UCSD-AML1 (cell line): ENCODE measurements at regions not wholly inside any gene's neighbourhood (a gene's known extent, or its start where the extent isn't known, plus 50 kb on each side); places are given as distances from the start of the nearest gene placed in this dataset.
"Not testable (repeated sequence)": the region's sequence is repeated elsewhere in the genome, so short reads cannot be mapped to it uniquely, and the experiment has no call there.

Source experiments
- DNase-seq: peaks from one replicate; lab custom pipeline; 2025; ENCODE audit not compliant: unreplicated experiment; lab: John Stamatoyannopoulos, UW

- not testable (repeated sequence) for DNase-seq
These were observed 319.1 kb upstream of the RNF32 start for GRCh38 chr7:156321430-156321829.

- DNase-seq, result no peak
These were observed 321.6 kb upstream of the RNF32 start for GRCh38 chr7:156318926-156319325.

- no peak for DNase-seq
These were observed 322.1 kb upstream of the RNF32 start for GRCh38 chr7:156318426-156318825.

GRCh38 chr7:156309016-156309620, 331.5 kb upstream of the RNF32 start:
- DNase-seq, result no peak

GRCh38 chr7:156307193-156307592, 333.4 kb upstream of the RNF32 start:
- no peak for DNase-seq

GRCh38 chr7:156305351-156305750, 335.2 kb upstream of the RNF32 start:
- no peak for DNase-seq

GRCh38 chr7:156282816-156283215, 357.8 kb upstream of the RNF32 start:
- DNase-seq, result no peak

- DNase-seq, result no peak
These were observed 360.9 kb upstream of the RNF32 start for GRCh38 chr7:156279635-156280034.

- DNase-seq, result no peak
These were observed 365.3 kb upstream of the RNF32 start for GRCh38 chr7:156275292-156275691.

- no peak for DNase-seq
These were observed 366.0 kb upstream of the RNF32 start for GRCh38 chr7:156274557-156274956.

GRCh38 chr7:156261581-156261980, 379.0 kb upstream of the RNF32 start:
- DNase-seq, result no peak

GRCh38 chr7:156257904-156258303, 382.7 kb upstream of the RNF32 start:
- no peak for DNase-seq

GRCh38 chr7:156255635-156256034, 384.9 kb upstream of the RNF32 start:
- no peak for DNase-seq

- DNase-seq, result no peak
These were observed 388.7 kb upstream of the RNF32 start for GRCh38 chr7:156251861-156252260.

GRCh38 chr7:156240532-156240931, 400.0 kb upstream of the RNF32 start:
- no peak for DNase-seq

- no peak for DNase-seq
These were observed 402.0 kb upstream of the RNF32 start for GRCh38 chr7:156238366-156239133.

- no peak for DNase-seq
These were observed 403.0 kb upstream of the RNF32 start for GRCh38 chr7:156237614-156238013.

GRCh38 chr7:156236936-156237599, 403.5 kb upstream of the RNF32 start:
- no peak for DNase-seq

GRCh38 chr7:156236181-156236889, 404.2 kb upstream of the RNF32 start:
- no peak for DNase-seq

GRCh38 chr7:156234666-156235494, 405.7 kb upstream of the RNF32 start:
- no peak for DNase-seq

GRCh38 chr7:156234192-156234591, 406.4 kb upstream of the RNF32 start:
- no peak for DNase-seq
